BE2C (cell line): ENCODE measurements at regions not wholly inside any gene's neighbourhood (a gene's known extent, or its start where the extent isn't known, plus 50 kb on each side); places are given as distances from the start of the nearest gene placed in this dataset.

Source experiments
- DNase-seq: peaks from one replicate; pipeline ENCODE4 v3.0.0-alpha.2; 2020
- H3K27me3 ChIP-seq: fragments of 250-450 bp; sonication (Bioruptor Pico); 2 replicates; pipeline ENCODE4 v1.5.1; 2020; ENCODE audit warnings: mild to moderate bottlenecking
- H3K36me3 ChIP-seq: fragments of 250-450 bp; sonication (Bioruptor Pico); 2 replicates; pipeline ENCODE4 v1.5.1; 2020; ENCODE audit warnings: mild to moderate bottlenecking
- H3K4me1 ChIP-seq: fragments of 250-450 bp; sonication (Bioruptor Pico); 2 replicates; pipeline ENCODE4 v1.5.1; 2020
- H3K4me3 ChIP-seq: 2 replicates; pipeline ENCODE4 v1.5.1; 2011; ENCODE audit warnings: low read depth, low read length
- H3K9me3 ChIP-seq: fragments of 250-450 bp; sonication (Bioruptor Pico); 2 replicates; pipeline ENCODE4 v1.5.1; 2020
- CTCF ChIP-seq: IDR thresholded peaks from 2 replicates; pipeline ENCODE4 v1.5.1; 2012; ENCODE audit warnings: mild to moderate bottlenecking, low read depth, low read length

GRCh38 chr10:56943221-56943755 lies 582.2 kb upstream of the ZWINT start:
- Histone ChIP-seq H3K9me3 (no peaks in the 10 kb centered on the region), H3K27me3 (no peaks in the 10 kb centered on the region), H3K36me3 (no peaks in the 10 kb centered on the region), H3K4me1 (no peaks in the 10 kb centered on the region), H3K4me3 (no peak overlapping the region)
- no peak for TF ChIP-seq CTCF
- DNase-seq, result no peak

DNA sequence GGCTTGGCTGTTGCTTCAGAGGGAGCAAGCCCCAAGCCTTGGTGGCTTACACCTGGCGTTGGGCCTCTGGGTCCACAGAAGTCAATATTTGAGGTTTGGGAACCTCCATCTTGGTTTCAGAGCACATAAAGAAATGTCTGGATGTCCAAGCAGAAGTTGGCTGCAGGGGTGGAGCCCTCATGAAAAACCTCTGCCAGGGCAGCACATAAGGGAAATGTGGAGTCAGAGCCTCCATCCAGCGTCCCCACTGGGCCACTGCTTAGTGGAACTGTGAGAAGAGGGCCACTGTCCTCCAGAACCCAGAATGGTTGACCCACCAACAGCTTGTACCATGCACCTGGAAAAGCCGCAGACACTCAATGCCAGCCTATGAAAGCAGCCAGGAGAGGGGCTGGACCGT lies 573.5 kb upstream of the ZWINT start:
- H3K4me3 ChIP-seq, result no peak overlapping the region
- H3K4me1 ChIP-seq, result no peaks in the 10 kb centered on the region
- TF ChIP-seq CTCF, result no peak
- H3K36me3 ChIP-seq, result no peaks in the 10 kb centered on the region
- no peaks in the 10 kb centered on the region for H3K9me3 ChIP-seq
- H3K27me3 ChIP-seq, result no peaks in the 10 kb centered on the region
- DNase-seq, result no peak

DNA sequence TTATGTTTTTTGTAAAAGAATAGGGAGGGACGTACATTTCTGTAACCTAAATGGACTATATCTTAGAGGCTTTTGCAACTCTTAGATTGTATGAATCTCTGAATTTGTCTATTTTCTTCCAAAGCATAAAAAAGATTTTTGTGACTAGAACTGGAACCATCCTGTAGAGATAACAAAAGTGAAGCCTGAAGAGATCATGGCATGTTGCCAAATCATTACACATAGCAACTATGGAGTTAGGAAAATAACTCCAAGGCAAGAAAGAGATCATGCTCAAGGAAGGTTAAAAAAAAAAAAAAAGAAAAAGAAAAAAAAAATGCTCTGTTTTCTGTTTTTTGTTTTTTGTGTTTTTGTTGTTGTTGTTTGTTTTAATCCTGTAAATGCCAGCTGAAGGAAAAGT lies 567.7 kb upstream of the ZWINT start:
- Histone ChIP-seq H3K9me3 (no peaks in the 10 kb centered on the region), H3K4me1 (no peaks in the 10 kb centered on the region), H3K36me3 (no peaks in the 10 kb centered on the region), H3K27me3 (no peaks in the 10 kb centered on the region), H3K4me3 (no peak overlapping the region)
- DNase-seq, result no peak
- no peak for TF ChIP-seq CTCF

DNA sequence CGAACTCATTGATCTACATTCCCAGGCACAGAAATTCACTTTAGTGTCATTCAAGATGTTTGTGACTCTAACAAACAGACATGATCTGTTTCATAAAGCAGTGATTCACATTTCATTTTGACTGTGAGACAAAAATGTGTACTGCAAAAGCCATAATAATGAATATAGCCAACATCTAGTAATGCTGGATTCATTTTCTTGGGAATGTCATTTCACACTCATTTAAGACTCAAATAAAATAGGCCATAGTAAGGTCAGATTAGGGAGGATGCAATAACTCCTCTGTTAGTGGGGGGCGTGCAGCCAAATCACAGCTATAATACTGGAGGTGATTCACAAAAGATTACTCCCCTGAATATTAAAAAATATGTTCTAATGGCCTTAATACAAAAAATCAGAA lies 566.6 kb upstream of the ZWINT start:
- no peak for DNase-seq
- no peaks in the 10 kb centered on the region for H3K4me1 ChIP-seq
- H3K4me3 ChIP-seq, result no peak overlapping the region
- TF ChIP-seq CTCF, result no peak
- H3K27me3 ChIP-seq, result no peaks in the 10 kb centered on the region
- H3K36me3 ChIP-seq, result no peaks in the 10 kb centered on the region
- no peaks in the 10 kb centered on the region for H3K9me3 ChIP-seq

DNA sequence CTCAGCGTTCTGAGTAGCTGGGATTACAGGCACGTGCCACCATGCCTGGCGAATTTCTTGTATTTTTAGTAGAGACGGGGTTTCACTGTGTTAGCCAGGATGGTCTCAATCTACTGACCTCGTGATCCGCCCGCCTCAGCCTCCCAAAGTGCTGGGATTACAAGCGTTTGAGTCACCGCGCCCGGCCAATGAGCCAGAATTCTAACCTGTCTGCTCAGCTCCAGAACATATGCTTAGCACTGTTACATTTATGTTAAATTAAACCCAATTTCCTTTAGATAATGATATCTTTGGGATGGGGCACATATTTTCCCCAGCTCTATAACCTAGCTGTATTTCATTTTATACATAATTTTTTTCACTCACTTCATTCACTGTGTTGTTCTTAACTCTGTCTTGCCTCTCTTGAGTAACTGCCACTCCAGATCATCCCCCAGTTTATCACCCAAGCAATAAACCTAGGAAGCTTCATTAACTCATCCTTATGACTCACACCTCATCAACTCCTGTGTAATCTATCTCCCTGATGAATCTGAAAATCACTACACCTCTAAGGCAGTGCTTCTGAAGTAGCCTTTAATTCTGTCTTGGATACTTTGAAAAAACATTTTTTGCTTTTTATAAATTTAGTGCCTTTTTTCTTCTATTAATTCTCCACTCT lies 559.7 kb upstream of the ZWINT start:
- no peak for DNase-seq
- H3K36me3 ChIP-seq, result no peaks in the 10 kb centered on the region
- H3K9me3 ChIP-seq, result no peaks in the 10 kb centered on the region
- no peaks in the 10 kb centered on the region for H3K27me3 ChIP-seq
- no peaks in the 10 kb centered on the region for H3K4me1 ChIP-seq
- TF ChIP-seq CTCF, result no peak
- no peak overlapping the region for H3K4me3 ChIP-seq

- H3K9me3 ChIP-seq, result no peaks in the 10 kb centered on the region
- no peaks in the 10 kb centered on the region for H3K27me3 ChIP-seq
- DNase-seq, result no peak
Measured at GRCh38 chr10:56912043-56912442, 551.0 kb upstream of the ZWINT start.

More at GRCh38 chr10:56912043-56912442, 551.0 kb upstream of the ZWINT start:
- H3K36me3 ChIP-seq, result no peaks in the 10 kb centered on the region
- H3K4me1 ChIP-seq, result no peaks in the 10 kb centered on the region
- no peak for TF ChIP-seq CTCF
- no peak overlapping the region for H3K4me3 ChIP-seq
